Lower leg skin (tissue), 3 donors: ENCODE measurements at regions not wholly inside any gene's neighbourhood (a gene's known extent, or its start where the extent isn't known, plus 50 kb on each side); places are given as distances from the start of the nearest gene placed in this dataset.

Experiments used
- CTCF ChIP-seq, 3 donors: fragments of 450-650 bp; IDR thresholded peaks; one replicate each; pipeline ENCODE4 v1.5.1; 2016; ENCODE audit warnings: antibody characterized with exemption in 3 of 3, mild to moderate bottlenecking in 3 of 3, moderate library complexity in 2 of 3
- POLR2A ChIP-seq, 2 donors: fragments of 450-650 bp; IDR thresholded peaks; one replicate each; pipeline ENCODE4 v1.6.1; 2016 to 2017; ENCODE audit warnings: antibody characterized with exemption in 2 of 2, mild to moderate bottlenecking in 1 of 2, moderate library complexity in 1 of 2

DNA sequence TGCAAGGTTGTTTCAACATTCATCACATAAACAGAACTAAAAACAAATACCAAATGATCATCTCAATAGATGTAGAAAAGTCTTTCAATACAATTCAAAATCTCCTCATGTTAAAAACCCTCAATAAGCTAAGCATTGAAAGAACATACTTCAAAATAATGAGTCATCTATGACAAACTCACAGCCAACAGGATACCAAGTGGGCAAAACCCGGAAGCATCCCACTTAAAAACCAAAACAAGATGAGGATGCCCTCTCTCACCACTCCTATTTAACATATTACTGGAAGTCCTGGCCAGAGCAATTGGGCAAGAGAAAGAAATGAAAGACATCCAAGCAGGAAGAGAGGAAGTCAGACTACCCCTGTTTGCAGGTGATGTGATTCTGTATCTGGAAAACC is 992.2 kb upstream of the PIK3C3 start:
- TF ChIP-seq CTCF (IDR thresholded peaks at IDR 0.05) (no peak), POLR2A (IDR thresholded peaks at IDR 0.05) (no peak)
